PC-3 (cell line): ENCODE measurements at regions not wholly inside any gene's neighbourhood (a gene's known extent, or its start where the extent isn't known, plus 50 kb on each side); places are given as distances from the start of the nearest gene placed in this dataset.

ENCODE experiments used
- ATAC-seq: fragments of 200-7000 bp; cut with Tn5 transposase; 2 replicates; pipeline ENCODE4 v1.9.1; 2020; ENCODE audit warnings: mild to moderate bottlenecking, moderate library complexity
- BruUV-seq: library from RNA; stranded (reverse); fragments of 400-500 nt; replicated peaks from 2 replicates; lab custom pipeline; 2021; lab: Mats Ljungman, UMichigan
- CTCF ChIA-PET: fragments of 300-600 bp; sonication (Branson Sonifier 250); formaldehyde crosslinking; loops from one replicate; lab custom pipeline; 2022; ENCODE audit warnings: antibody characterized with exemption; lab: Charles Lee
- POLR2A ChIA-PET: fragments of 300-600 bp; sonication (Branson Sonifier 250); formaldehyde crosslinking; loops from one replicate; lab custom pipeline; 2022; ENCODE audit warnings: antibody characterized with exemption; ENCODE audit not compliant: unreplicated experiment; lab: Charles Lee
- DNase-seq: peaks from one replicate; pipeline ENCODE4 v3.0.0-alpha.2; 2015
- H2AFZ ChIP-seq: fragments of 300-600 bp; sonication (generic); 2 replicates; pipeline ENCODE4 v1.6.0; 2016; ENCODE audit warnings: antibody characterized with exemption, low read length
- H3F3A ChIP-seq: fragments of 300-600 bp; sonication (generic); one replicate; pipeline ENCODE4 v1.6.0; 2017; ENCODE audit warnings: antibody characterized with exemption, low read length, control low read depth, mild to moderate bottlenecking; ENCODE audit not compliant: unreplicated experiment
- H3K27ac ChIP-seq: fragments of 300-600 bp; sonication (generic); 2 replicates; pipeline ENCODE4 v1.5.1; 2016; ENCODE audit warnings: mild to moderate bottlenecking, low read length
- H3K27me3 ChIP-seq: fragments of 300-600 bp; sonication (generic); 2 replicates; pipeline ENCODE4 v1.6.1; 2016; ENCODE audit warnings: low read length, mixed read lengths
- H3K36me3 ChIP-seq: fragments of 300-600 bp; sonication (generic); 2 replicates; pipeline ENCODE4 v1.6.1; 2016; ENCODE audit warnings: low read depth, mixed run types, low read length, mixed read lengths
- H3K4me1 ChIP-seq: fragments of 300-600 bp; sonication (generic); 2 replicates; pipeline ENCODE4 v1.5.1; 2016; ENCODE audit warnings: low read length; ENCODE audit not compliant: insufficient read depth
- H3K4me2 ChIP-seq: fragments of 300-600 bp; sonication (generic); 2 replicates; pipeline ENCODE4 v1.6.0; 2016; ENCODE audit warnings: low read length
- H3K4me3 ChIP-seq: fragments of 300-600 bp; sonication (generic); 2 replicates; pipeline ENCODE4 v1.5.1; 2016; ENCODE audit warnings: mild to moderate bottlenecking, low read length, mixed read lengths
- H3K79me2 ChIP-seq: fragments of 300-600 bp; sonication (generic); 2 replicates; pipeline ENCODE4 v1.6.1; 2017; ENCODE audit warnings: low read length, mixed read lengths
- H3K9ac ChIP-seq: fragments of 300-600 bp; sonication (generic); 2 replicates; pipeline ENCODE4 v1.6.0; 2016; ENCODE audit warnings: mild to moderate bottlenecking, low read length
- H3K9me2 ChIP-seq: fragments of 300-600 bp; sonication (generic); replicated peaks from 2 replicates; pipeline ENCODE4 v1.6.1; 2016; ENCODE audit warnings: mixed run types, low read length, mixed read lengths
- H3K9me3 ChIP-seq: fragments of 300-600 bp; sonication (generic); 2 replicates; pipeline ENCODE4 v1.6.1; 2016; ENCODE audit warnings: low read length, mixed read lengths
- H4K20me1 ChIP-seq: fragments of 300-600 bp; sonication (generic); 2 replicates; pipeline ENCODE4 v1.6.1; 2016; ENCODE audit warnings: low read length, mixed read lengths
- EZH2 ChIP-seq: fragments of 300-600 bp; sonication (generic); IDR thresholded peaks from one replicate; pipeline ENCODE4 v1.6.1; 2017; ENCODE audit warnings: antibody characterized with exemption, mild to moderate bottlenecking, low read length; ENCODE audit not compliant: unreplicated experiment
- EZH2phosphoT487 ChIP-seq: fragments of 300-600 bp; sonication (generic); IDR thresholded peaks from 2 replicates; pipeline ENCODE4 v1.6.1; 2018; ENCODE audit warnings: mild to moderate bottlenecking, antibody characterized with exemption, low read length, borderline replicate concordance
- intact Hi-C: fragments of 100-400 bp; cut with micrococcal nuclease; formaldehyde crosslinking; loops from 2 replicates; pipeline ENCODE4 v1.9.0; 2023
- TF ChIP-seq, protein P1 (sequence below): fragments of 300-600 bp; sonication (generic); conservative IDR thresholded peaks from 2 replicates; pipeline ENCODE4 v1.5.1; 2017; ENCODE audit warnings: antibody characterized with exemption, low read depth, mild to moderate bottlenecking, low read length

DNA sequence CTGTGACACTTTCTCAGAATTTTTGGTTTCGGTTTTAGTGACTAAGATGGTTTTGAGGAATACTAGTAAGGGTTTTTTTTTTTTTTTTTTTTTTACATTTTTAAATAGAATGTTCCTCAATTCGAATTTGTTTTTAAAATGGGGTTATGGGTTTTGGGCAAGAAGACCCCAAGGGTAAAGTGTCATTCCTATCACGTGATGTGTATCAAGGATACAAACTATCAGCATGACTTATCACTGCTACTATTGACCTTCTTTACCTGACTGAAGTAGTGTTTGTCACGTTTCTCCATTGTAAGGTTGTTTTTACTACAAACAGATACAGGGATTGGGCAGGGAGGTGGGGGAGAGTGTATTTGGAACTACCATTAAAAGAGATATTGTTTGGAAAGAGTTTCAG, 781.1 kb upstream of the ADGRL4 start:
- H3K9ac ChIP-seq: no peak overlapping the region
- no peaks in the 10 kb centered on the region for H3K9me2 ChIP-seq
- H3K27ac ChIP-seq: no peak overlapping the region
- ATAC-seq (no peak), DNase-seq (no peak)
- no peaks in the 10 kb centered on the region for H3F3A ChIP-seq
- BruUV-seq: no TSS peak
- H3K9me3 ChIP-seq: no peaks in the 10 kb centered on the region
- CTCF ChIA-PET: no interaction called here
- POLR2A ChIA-PET: no interaction called here
- H3K4me1 ChIP-seq: no peaks in the 10 kb centered on the region
- intact Hi-C loops: no loop called here
- no peaks in the 10 kb centered on the region for H3K27me3 ChIP-seq
- H3K36me3 ChIP-seq: no peaks in the 10 kb centered on the region
- H4K20me1 ChIP-seq: no peaks in the 10 kb centered on the region
- H3K4me3 ChIP-seq: no peak overlapping the region
- H2AFZ ChIP-seq: no peak overlapping the region
- no peak for TF ChIP-seq EZH2phosphoT487
- TF ChIP-seq, protein P1, sequence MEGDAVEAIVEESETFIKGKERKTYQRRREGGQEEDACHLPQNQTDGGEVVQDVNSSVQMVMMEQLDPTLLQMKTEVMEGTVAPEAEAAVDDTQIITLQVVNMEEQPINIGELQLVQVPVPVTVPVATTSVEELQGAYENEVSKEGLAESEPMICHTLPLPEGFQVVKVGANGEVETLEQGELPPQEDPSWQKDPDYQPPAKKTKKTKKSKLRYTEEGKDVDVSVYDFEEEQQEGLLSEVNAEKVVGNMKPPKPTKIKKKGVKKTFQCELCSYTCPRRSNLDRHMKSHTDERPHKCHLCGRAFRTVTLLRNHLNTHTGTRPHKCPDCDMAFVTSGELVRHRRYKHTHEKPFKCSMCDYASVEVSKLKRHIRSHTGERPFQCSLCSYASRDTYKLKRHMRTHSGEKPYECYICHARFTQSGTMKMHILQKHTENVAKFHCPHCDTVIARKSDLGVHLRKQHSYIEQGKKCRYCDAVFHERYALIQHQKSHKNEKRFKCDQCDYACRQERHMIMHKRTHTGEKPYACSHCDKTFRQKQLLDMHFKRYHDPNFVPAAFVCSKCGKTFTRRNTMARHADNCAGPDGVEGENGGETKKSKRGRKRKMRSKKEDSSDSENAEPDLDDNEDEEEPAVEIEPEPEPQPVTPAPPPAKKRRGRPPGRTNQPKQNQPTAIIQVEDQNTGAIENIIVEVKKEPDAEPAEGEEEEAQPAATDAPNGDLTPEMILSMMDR: no peak
- no peak for TF ChIP-seq EZH2
- no peaks in the 10 kb centered on the region for H3K79me2 ChIP-seq
- no peak overlapping the region for H3K4me2 ChIP-seq

DNA sequence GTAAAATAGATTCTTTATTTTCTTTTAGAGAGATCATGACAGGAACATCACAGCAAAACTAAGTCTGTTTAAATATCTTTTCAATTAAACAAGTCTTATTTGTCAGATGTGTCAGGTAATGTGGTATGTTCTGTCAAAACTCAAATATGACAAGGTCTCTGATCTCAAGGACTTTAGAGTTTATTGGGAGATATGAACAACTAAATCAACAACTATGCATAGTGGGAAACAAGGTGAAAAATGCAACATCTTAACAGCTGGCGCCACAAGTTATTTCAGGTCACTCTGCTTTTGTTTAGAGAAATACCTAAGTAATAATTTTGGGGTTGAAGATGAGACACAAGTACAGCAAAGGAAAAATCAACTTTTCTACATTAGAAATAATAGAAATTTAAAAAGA, 779.4 kb upstream of the ADGRL4 start:
- intact Hi-C loops: no loop called here
- H3K27ac ChIP-seq: no peak overlapping the region
- H3K4me1 ChIP-seq: no peaks in the 10 kb centered on the region
- H3K4me3 ChIP-seq: no peak overlapping the region
- no peaks in the 10 kb centered on the region for H3K36me3 ChIP-seq
- CTCF ChIA-PET: no interaction called here
- POLR2A ChIA-PET: no interaction called here
- DNase-seq: no peak
- ATAC-seq: no peak
- no peaks in the 10 kb centered on the region for H3F3A ChIP-seq
- H4K20me1 ChIP-seq: no peaks in the 10 kb centered on the region
- H3K4me2 ChIP-seq: no peak overlapping the region
- no peaks in the 10 kb centered on the region for H3K27me3 ChIP-seq
- no peaks in the 10 kb centered on the region for H3K9me3 ChIP-seq
- no peak overlapping the region for H3K9ac ChIP-seq
- H2AFZ ChIP-seq: no peak overlapping the region
- H3K79me2 ChIP-seq: no peaks in the 10 kb centered on the region
- TF ChIP-seq EZH2phosphoT487 (no peak), EZH2 (no peak)
- TF ChIP-seq, protein P1: no peak
- BruUV-seq: no TSS peak
- no peaks in the 10 kb centered on the region for H3K9me2 ChIP-seq

DNA sequence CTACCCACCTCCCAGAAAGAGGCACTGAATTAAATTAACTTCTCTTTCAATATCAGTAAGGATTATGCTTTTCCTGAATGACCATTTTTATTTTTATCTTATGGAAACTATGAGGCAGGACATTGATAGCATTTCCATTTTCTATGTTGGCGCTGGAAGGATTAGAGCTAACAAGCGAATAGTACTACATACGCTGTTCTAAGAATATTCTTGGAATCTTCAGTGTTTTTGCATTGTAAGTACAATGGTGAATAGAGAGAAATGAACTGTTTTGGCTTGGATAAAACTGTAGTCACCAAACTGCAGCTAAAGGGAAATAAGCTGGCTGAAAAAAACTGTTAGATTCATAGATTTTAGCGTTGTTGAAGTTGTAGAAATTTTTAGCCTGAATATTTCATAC, 779.0 kb upstream of the ADGRL4 start:
- Histone ChIP-seq H3K79me2 (no peaks in the 10 kb centered on the region), H3K4me3 (no peak overlapping the region), H4K20me1 (no peaks in the 10 kb centered on the region), H2AFZ (no peak overlapping the region), H3K36me3 (no peaks in the 10 kb centered on the region), H3K4me2 (no peak overlapping the region), H3K27me3 (no peaks in the 10 kb centered on the region), H3K27ac (no peak overlapping the region), H3K4me1 (no peaks in the 10 kb centered on the region), H3K9ac (no peak overlapping the region), H3F3A (no peaks in the 10 kb centered on the region), H3K9me3 (no peaks in the 10 kb centered on the region), H3K9me2 (no peaks in the 10 kb centered on the region)
- DNase-seq (no peak), ATAC-seq (no peak)
- POLR2A ChIA-PET: no interaction called here
- CTCF ChIA-PET: no interaction called here
- intact Hi-C loops: no loop called here
- TF ChIP-seq EZH2phosphoT487: no peak
- TF ChIP-seq EZH2: no peak
- TF ChIP-seq, protein P1: no peak
- BruUV-seq: no TSS peak
